D341Med (cell line): ENCODE measurements at regions not wholly inside any gene's neighbourhood (a gene's known extent, or its start where the extent isn't known, plus 50 kb on each side); places are given as distances from the start of the nearest gene placed in this dataset.

Source experiments
- DNase-seq: peaks from one replicate; pipeline ENCODE4 v3.0.0; 2012; ENCODE audit warnings: low spot score

DNA sequence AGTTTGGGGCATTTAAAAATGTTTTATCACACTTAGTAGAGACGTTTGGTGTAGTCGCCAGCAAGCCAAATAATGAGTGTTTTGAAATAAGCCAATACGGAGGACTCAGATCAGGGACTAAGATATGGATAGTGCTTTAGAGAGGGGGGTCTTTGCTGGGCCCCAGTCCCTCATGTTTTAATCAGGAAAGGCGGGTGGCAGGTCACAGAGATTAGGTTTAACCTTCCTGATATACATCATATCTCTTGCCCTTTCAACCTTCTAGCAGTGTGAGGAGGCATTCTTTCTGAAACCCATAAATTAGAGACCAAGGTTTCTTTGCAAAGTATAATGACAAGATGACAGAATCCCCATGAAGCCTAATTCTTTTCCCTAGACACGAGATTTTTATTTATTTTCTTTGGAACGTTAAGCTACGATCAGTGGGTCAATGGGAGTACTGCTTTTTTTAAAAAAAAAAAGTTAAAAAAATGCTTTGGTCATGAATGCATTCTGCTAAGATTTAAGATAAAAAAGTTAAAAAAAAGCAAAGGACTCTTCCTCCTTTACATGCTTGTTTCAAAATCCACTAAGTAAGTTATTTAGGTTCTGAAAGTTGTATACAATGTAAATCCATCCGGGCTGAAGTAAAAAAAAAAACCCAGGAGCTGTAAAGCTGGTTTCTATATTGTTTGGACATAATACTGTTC, 572.1 kb upstream of the SALL1 start:
- DNase-seq = no peak

DNA sequence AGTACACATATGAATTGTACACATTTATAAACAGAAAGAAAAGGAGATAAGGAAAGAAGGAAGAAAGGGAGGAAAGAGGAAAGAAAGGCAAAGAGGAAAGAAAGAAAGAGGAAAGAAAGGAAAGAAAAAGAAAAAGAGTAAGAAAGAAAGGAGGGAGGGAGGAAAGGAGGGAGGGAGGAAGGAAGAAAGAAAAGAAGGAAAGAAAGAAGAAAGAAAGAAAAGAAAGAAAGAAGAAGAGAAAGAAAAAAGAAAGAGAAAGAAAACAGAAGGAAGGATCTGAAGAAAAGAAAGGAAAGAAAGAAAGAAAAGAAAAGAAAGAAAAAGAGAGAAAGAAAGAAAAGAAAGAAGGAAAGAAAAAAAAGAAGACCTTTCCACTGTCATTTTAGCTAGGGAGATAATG, 571.4 kb upstream of the SALL1 start:
- DNase-seq = no peak

DNA sequence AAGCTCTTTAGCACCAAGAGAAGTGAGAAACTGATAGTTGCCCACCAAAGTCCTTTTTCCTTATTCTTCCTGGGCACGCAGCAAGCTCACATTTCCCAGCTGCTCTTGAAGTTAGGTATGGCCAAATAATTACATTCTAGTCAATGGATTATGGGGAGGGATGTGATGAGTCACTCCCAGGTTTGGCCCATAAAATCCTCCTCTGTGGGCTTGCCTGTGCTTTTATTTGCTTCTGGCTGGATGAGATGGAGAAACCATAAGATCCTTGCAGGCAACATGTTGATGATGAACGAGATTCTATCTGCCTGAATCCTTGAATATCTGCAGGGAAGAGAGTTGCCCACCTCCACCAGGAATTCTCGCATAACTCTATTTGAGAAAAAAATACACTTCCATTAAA, 568.3 kb upstream of the SALL1 start:
- DNase-seq = no peak

DNA sequence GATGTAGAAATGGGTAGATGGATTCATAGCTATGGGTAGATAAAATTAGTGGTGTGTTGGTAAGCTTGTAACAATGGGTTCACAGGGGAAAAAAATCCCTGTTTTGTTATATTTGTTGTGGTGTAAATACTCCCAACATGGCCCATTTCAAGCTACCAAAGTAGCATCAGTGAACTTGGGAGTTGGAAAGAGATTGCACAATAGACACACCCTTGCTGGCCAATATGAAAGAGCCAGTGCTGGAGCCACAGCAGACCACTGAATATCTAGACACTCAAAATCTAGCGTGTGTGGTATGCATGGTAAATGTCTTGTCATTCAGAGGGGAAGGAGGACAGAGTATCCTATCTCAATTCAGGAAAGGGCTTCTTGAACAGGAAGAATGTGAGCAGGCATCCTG, 565.1 kb upstream of the SALL1 start:
- no peak for DNase-seq

DNA sequence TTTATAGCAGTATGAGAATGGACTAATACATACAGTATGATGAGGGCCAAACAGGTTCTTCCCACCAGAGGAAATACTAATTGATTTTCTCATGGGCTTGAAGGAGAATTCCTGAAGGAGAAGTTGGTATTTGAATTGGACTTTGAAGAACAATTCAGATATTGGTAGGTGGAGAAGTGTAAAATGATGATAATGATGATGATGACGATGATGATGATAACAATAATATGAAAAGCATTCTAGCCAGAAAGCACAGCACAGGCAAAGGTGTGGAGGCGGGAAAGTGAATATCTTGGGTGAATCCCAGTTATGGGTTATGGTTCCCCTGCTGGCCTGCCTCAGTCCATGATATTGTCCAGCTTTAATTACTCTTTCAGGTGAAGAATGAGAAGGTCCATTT, 562.4 kb upstream of the SALL1 start:
- no peak for DNase-seq

DNA sequence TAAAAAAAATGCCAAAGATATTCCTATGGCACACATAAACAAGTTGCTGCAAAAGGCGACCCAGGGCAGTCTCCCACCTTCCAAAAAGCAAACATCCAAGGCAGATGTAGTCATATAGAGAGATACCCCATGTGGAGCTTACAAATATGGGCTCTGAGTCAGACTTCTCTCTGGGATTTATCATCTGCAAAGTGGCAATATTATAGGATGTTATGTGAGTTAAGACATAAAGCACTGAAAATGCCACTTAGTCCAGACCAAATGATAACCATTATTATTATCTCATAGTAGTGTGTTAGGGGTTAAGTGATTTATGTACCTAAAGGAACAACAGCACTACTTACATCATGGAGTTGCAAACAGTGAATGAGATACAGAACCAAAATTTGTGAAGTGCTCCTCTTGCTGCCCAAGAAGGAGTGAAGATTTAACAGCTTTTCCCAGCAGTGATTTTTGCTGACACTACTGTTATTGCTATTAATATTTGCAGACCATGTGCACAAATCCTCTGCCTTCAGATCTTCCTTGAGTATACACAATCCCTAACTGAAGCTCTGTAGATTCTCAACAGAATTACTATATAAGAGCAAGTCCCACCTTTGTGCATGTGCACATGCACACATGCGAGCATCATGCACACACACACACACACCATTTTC, 560.0 kb upstream of the SALL1 start:
- DNase-seq = no peak

DNA sequence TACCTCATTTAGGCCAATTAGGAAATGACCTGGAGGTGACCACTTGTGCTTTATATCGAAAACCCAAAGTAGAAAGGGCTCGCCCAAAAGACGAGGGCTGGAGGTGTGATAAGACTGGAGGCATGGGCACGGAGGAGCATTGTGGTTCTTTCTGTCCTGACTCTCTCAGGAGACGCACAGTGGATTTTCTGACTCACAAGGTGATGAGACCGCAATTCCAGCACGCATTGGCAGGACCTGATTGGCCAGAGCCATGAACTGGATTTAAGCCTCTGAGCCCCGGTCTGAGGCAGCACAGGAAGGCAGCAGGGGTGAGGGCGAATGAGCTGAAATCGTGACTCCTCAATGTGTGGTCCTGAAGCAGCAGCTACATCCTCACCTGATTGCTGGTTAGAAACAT, 559.1 kb upstream of the SALL1 start:
- DNase-seq = no peak

DNA sequence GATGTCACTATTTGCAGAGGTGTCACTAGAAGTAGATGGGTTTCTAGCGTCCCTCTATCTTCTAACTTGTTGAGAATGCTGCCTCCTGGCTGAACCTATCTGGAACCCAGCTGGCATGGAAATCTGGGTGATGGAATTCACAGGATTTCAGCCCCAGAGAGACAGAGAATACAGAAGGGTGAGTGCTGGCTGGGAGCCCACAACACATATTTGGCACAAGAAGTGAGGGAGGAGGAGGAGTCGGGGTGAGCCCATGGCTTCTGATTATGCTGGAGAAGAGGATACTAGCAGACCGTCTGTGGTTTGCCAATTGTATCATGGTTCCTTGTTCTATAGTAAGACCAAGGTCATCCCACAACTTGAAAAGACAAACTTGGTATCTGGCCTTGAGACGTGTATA, 557.8 kb upstream of the SALL1 start:
- DNase-seq = no peak

DNA sequence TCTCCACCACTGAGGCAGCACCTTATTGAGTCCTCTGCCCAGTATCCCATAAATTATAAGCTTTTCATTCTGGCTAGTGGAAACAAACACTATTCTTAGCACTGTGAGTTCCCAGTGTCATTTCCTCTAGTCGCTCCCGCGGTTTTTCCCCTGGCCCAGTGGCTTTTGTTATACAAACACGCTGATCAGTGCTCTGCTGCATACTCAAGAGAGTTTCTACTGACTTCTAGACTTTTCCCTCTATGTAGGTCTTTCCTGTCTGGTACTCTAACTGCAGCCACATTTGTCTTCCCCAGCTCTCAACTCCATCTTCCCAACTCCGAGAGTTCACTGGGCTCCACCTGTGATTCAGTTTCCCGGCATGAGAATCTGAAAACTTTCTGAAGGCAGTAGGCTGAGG, 556.6 kb upstream of the SALL1 start:
- DNase-seq = no peak

DNA sequence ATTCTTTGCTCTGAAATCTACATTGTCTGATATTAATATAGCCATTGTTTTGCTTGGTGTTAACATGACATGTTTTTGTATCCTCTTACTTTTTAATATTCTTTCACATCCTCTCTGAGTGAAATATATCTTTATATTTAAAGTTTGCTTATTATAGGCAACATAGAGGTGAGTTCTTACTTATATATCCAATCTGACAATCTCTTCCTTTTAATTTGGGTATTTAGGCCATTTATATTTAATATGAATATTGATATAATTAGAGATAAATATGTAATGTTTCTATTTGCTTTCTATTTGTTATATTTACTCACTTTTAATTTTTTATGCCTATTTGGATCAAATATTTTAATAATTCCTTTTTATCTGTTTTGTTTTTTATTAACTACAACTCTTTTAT, 554.1 kb upstream of the SALL1 start:
- DNase-seq = no peak

DNA sequence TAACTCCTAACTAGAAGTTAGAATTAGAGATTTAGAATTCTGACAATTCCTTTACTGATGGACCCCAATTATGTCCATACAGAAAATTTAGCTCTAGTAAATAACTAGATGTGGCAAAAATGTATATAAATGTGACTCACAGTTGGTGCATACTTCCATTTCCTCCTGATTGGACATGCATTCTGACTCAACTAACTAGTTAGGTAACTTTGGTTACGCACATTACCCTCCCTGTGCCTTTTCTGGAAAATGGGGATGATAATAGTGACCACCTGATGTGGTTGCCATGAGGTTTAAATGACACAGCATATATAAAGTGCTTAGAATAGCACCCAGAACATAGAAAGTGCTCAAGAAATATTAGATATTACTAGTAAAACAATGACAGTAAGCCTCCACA, 550.0 kb upstream of the SALL1 start:
- DNase-seq = no peak

DNA sequence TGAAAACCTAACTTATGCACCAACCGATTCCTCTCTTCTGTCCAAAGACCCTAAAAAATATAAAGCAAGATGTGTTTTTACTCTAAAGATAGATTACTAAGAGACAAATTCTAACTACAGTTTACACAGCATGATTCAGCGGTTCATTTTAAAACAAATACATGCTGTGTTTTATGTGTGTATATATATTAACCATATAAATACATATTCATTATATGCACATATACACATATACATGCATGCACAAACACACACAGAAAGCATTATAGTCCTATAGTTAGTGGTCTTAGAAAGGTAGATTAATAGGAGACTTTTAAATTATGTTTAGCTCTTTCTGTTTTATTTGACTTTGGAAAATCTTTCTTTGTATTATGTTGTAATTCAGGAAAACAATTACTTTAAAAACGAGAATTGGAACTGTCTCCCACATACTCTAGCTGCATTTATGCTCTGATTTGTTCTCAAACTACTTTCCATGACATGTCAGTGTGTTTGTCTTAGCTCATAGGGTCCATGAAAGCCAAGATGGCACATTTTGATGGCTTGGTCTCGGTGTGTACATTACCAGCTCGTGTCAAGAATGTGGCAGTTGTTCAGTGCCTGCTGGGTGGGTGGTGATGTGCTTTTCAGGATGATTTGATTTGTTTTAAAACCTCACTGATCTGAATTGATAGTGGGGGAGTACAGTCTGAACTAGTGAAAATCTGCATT, 548.8 kb upstream of the SALL1 start:
- no peak for DNase-seq

DNA sequence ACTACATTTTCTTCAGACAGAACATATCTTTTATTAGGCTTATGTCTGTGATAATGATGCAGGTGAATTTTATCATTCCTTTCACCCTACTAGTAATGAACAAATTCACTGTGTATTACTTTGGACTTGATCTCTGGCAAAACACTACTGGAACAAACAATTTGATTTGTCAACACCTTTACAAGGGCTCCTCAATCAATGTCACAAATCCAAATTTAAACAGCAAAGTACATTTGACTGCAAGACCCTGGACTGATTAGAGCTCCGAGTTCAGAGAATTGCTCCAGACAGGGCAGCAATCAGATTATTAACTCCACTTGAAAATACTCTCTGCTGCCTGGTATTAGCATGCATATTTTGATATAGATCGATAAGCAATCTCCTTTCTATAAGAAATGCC, 547.6 kb upstream of the SALL1 start:
- no peak for DNase-seq

DNA sequence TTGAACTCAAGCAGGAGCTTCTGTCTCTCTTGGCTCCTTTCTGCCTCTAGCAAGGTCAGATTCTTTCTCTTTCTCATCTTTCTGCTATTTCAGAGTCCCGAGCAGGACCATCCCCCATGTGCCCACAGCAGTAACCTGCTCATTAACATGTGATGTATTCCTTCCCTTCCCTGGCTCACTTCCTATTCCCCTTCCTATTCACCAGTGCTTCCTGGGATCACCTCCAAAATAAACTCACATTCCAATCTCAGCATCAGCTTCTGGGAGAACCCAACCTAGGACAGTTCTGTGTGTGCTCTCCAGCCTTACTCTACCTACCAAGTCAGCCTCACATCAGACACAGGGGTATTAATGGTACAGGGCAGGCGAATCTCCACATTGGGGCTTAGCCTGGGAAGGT, 546.4 kb upstream of the SALL1 start:
- no peak for DNase-seq

DNA sequence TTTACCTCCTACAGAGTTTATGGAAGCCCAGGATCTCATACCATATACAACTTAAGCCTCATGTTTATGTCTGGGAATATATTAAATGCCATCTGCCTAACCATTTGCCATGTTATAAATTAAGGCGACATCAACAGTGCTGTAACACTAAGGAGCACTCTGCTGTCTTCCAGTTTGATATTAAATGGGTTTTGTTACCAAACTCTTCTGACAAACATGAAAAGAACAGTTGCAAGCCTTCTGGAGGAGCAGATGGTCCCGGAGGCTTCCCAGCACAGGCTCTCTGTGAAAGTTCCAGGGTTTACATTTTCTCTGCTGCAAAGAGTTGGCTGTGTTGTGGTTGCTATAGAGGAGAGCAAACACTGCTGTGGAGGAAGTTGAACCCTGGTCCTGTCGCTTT, 545.3 kb upstream of the SALL1 start:
- DNase-seq = no peak

DNA sequence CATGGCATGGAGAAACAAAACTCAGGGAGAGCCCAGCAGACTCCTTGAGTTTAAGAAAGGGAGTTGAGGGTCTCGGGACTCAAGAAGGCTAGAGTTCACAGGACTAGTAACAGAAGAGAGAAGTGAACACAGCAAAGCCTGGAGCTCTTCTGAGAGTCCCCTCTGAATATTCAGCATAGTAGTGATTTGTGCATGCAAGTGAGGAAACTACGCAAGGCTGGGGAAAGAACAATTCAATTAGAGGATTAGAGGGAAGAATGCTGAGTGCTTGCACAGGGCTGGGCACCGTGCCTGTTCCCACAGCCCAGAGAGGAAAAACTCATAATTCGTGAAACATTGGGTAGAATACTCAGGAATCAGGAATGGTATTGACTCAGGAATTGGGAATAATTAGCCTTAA, 540.0 kb upstream of the SALL1 start:
- no peak for DNase-seq

DNA sequence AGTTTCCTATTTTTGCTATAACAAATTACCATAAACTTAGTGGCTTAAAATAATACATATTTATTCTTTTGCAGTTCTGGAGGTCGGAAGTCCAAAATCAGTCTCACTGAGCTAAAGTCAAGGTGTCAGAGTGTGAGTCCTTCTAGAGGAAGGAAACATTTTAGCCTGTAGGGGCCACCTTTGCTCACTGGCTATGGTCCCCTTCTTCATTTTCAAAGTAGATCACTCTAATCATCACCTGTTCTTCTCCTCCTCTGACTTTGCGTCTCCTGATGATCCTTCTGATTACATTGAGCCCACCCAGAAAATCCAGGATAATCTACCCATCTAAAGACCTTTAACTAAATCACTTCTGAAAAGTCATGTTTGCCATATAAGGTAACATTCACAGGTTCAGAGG, 534.4 kb upstream of the SALL1 start:
- no peak for DNase-seq

DNA sequence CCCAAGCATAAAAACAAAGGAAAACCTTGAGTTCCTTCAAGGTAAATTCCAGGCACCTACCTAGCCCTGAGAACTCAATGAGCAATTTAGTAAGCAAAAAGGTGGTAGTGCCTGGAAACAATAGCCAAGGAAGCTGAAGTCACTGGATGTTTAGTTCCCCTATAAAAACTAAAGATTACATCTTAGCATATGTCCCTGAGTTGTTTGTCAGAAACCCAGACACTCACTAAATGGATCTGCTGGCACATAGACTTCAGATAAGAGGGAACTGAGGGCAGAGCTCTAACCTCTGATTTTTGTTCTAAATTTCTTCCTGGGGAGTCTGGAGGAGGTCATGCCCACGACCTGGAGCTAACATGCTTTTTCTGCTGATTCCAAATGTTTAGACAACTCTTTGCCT, 532.8 kb upstream of the SALL1 start:
- no peak for DNase-seq

DNA sequence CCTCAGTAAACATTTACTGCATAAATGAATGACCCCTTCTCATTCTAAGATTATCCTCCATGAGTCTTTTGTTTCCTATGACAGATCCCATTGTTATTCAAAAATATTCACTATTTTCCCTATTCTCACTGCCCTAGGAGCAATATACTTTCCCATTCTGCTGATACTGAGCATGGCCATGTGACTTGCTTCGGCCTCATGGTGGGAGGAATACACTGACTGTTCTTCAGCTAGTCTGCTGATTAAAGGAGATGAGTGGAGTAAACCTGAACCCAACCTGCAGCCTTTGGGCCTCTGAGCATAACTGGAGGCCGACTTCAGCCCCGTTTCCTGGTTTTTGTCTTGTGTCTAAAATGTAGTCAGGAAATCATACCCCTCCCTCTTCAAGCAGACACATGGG, 531.8 kb upstream of the SALL1 start:
- DNase-seq = no peak

DNA sequence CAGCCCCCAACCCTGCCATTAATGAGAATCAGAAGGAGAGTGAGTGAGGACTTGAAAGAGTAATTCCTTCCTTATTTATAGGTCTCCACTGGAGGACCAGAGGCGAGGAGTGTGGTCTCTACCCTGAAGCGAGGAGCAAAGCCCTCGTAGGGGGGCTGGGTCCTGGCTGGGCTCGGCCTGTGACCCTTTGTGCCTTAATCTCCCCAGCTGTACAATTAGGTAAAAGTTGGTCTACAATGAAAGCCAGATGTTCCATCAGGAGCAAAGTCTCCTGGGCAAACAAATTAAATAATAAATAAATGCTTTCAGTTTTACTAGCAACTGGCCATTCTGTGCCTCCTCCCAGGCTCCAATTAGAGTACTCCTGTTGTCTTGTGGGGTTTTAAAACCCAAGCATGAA, 523.5 kb upstream of the SALL1 start:
- DNase-seq = no peak

DNA sequence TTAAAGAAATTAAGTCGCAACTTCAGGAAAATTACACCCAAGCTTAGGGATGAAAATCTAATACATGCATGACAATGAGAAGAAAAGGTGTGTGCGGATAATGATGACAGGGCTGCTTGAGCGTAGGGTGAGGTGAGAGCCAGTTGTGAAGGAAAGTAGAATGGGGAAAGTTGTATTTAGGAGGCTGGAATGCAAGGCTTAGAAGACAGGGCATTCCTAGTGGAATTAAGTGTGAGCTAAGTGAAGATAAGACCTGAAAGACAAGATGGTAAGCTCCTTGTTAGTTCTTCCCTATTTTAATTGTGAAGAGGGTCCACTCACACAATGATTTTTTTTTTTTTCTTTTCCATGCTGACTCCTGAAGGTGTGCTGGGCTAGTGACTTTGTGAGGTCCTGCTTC, 519.5 kb upstream of the SALL1 start:
- no peak for DNase-seq

DNA sequence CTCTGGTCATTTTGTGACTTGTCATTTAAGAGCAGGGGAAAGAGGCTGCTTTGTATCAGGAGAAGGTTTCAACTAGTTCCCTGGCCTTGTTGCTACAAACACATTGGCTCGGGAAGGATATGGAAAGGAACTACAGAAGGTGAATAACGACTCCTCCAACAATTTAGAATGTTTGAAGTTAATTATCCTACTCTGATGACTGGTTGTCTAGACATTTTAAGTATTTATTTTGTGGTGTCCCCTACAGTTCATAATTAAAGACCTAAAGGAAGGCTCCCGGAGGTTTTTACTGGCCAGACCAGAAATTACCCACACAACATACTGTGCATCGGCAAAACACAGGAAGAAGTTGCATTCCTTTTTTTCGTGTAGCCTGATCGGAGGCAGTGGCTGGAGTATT, 515.8 kb upstream of the SALL1 start:
- DNase-seq = no peak

DNA sequence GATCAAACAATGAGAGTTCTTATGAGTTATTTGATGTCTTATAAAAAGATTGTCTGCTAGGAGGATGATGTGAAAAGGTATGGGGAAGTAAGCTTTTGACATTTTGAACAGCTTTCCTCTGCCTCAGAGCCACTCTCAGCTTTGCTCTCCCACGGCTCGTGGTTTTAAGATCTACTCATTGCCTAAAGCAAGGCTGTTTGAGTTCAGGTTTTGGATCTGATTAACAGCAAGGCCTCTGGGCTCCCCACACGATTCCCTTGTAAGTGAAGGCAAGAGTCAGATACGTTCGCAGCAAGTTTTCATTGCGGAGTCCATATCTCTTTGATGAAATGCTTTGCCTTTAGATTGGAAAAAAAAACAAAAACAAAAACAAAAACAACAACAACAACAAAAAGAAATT, 515.0 kb upstream of the SALL1 start:
- no peak for DNase-seq
